ENCODE measurements at regions not wholly inside any gene's neighbourhood (a gene's known extent, or its start where the extent isn't known, plus 50 kb on each side); places are given as distances from the start of the nearest gene placed in this dataset.

DNA sequence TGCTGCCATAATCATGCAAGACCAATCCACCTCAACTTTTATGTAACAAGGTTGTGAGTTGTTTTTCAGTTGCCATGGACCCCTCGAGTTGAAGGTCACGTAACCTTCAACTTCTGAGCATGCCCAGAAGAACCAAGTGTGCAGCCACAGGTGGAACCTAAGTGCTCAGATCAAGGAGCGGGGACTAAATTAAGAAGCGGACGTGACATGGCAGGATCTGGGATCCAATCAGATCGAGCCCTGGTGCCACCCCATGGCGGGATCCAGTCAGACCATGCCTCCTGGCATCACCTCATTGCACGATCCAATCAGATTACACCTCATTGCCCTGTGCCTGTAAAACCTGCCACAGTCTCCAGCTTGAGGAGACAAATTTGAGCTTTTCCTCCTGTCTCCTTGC lies 204.5 kb upstream of the CDH5 start:
- TF ChIP-seq, protein P1, sequence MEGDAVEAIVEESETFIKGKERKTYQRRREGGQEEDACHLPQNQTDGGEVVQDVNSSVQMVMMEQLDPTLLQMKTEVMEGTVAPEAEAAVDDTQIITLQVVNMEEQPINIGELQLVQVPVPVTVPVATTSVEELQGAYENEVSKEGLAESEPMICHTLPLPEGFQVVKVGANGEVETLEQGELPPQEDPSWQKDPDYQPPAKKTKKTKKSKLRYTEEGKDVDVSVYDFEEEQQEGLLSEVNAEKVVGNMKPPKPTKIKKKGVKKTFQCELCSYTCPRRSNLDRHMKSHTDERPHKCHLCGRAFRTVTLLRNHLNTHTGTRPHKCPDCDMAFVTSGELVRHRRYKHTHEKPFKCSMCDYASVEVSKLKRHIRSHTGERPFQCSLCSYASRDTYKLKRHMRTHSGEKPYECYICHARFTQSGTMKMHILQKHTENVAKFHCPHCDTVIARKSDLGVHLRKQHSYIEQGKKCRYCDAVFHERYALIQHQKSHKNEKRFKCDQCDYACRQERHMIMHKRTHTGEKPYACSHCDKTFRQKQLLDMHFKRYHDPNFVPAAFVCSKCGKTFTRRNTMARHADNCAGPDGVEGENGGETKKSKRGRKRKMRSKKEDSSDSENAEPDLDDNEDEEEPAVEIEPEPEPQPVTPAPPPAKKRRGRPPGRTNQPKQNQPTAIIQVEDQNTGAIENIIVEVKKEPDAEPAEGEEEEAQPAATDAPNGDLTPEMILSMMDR (IDR thresholded peaks at IDR 0.05; ENCODE audit: insufficient read depth, low read depth, low read length), result no peak
- no peak for TF ChIP-seq EZH2 (IDR thresholded peaks at IDR 0.05; ENCODE audit: insufficient read depth, low read length)
